Breast epithelium (tissue), 4 donors: ENCODE measurements at regions not wholly inside any gene's neighbourhood (a gene's known extent, or its start where the extent isn't known, plus 50 kb on each side); places are given as distances from the start of the nearest gene placed in this dataset.
"Not testable (repeated sequence)": the region's sequence is repeated elsewhere in the genome, so short reads cannot be mapped to it uniquely, and the experiment has no call there.

ENCODE experiments used
- DNase-seq, 2 donors: peaks; one replicate each; pipeline ENCODE4 v3.0.0-alpha.2; 2019; ENCODE audit warnings: low spot score in 2 of 2
- H3K27ac ChIP-seq, 2 donors: fragments of 200-600 bp; sonication (generic) in 1 of 2; one replicate each; pipeline ENCODE4 v1.5.1; 2016 to 2019; ENCODE audit warnings: mild to moderate bottlenecking in 1 of 2
- H3K27me3 ChIP-seq, 2 donors: fragments of 200-600 bp; sonication (generic) in 1 of 2; one replicate each; pipeline versions ENCODE4 v1.5.1 to v1.6.0; 2017 to 2019; ENCODE audit warnings: control low read depth in 1 of 2, mild to moderate bottlenecking in 1 of 2
- H3K36me3 ChIP-seq: fragments of 200-600 bp; one replicate; pipeline ENCODE4 v1.5.1; 2019
- H3K4me1 ChIP-seq, 2 donors: fragments of 200-600 bp; sonication (generic); one replicate each; pipeline ENCODE4 v1.5.1; 2016 to 2019; ENCODE audit warnings: control low read depth in 1 of 2
- H3K4me3 ChIP-seq, 3 donors: fragments of 200-600 bp; sonication (generic); 1 replicate in 2 of 3; 2 replicates in 1 of 3; pipeline ENCODE4 v1.5.1; 2016 to 2019; ENCODE audit warnings: mild to moderate bottlenecking in 3 of 3, moderate library complexity in 2 of 3
- H3K9me3 ChIP-seq, 2 donors: fragments of 200-600 bp; sonication (generic) in 1 of 2; one replicate each; pipeline ENCODE4 v1.5.1; 2016 to 2019; ENCODE audit warnings: control low read depth in 1 of 2
- CTCF ChIP-seq, 3 donors: fragments of 450-650 bp; IDR thresholded peaks; one replicate each; pipeline ENCODE4 v1.5.1; 2016 to 2017; ENCODE audit warnings: antibody characterized with exemption in 3 of 3, mild to moderate bottlenecking in 3 of 3, moderate library complexity in 3 of 3
- POLR2A ChIP-seq: fragments of 450-650 bp; IDR thresholded peaks from one replicate; pipeline ENCODE4 v1.6.1; 2016; ENCODE audit warnings: antibody characterized with exemption, mild to moderate bottlenecking, moderate library complexity
- POLR2AphosphoS5 ChIP-seq, 3 donors: sonication (generic); formaldehyde crosslinking; IDR thresholded peaks; one replicate each; pipeline ENCODE4 v1.6.1; 2017; ENCODE audit warnings: antibody characterized with exemption in 3 of 3
- intact Hi-C: fragments of 100-400 bp; cut with DNase I; formaldehyde crosslinking; loops from one replicate; pipeline ENCODE4 v1.15.1; 2023; ENCODE audit warnings: low total_unique reads

- Histone ChIP-seq H3K27ac (no peak overlapping the region), H3K36me3 (no peaks in the 10 kb centered on the region), H3K4me1 (no peaks in the 10 kb centered on the region), H3K27me3 (no peaks in the 10 kb centered on the region), H3K9me3 (no peaks in the 10 kb centered on the region), H3K4me3 (no peak overlapping the region)
- intact Hi-C loops, result no loop called here
- DNase-seq, result no peak
- TF ChIP-seq POLR2A (no peak), POLR2AphosphoS5 (IDR thresholded peaks at IDR 0.05) (no peak), CTCF (IDR thresholded peaks at IDR 0.05) (no peak)
Measured at GRCh38 chr10:22158426-22158825, 59.4 kb downstream of the EBLN1 start.

- Histone ChIP-seq H3K27me3 (no peaks in the 10 kb centered on the region), H3K4me1 (no peaks in the 10 kb centered on the region), H3K9me3 (no peaks in the 10 kb centered on the region), H3K27ac (no peak overlapping the region), H3K4me3 (no peak overlapping the region), H3K36me3 (no peaks in the 10 kb centered on the region)
- intact Hi-C loops, result no loop called here
- DNase-seq, result no peak
- TF ChIP-seq POLR2A (no peak), CTCF (IDR thresholded peaks at IDR 0.05) (no peak), POLR2AphosphoS5 (IDR thresholded peaks at IDR 0.05) (no peak)
Measured at GRCh38 chr10:22156750-22157149, 61.1 kb downstream of the EBLN1 start.

GRCh38 chr10:22152403-22152802, 65.4 kb downstream of the EBLN1 start:
- Histone ChIP-seq H3K4me1 (no peaks in the 10 kb centered on the region), H3K27me3 (no peaks in the 10 kb centered on the region), H3K9me3 (peaks cover 0 to 10% of the 10 kb centered on the region in 2 donors), H3K4me3 (no peak overlapping the region), H3K27ac (no peak overlapping the region), H3K36me3 (no peaks in the 10 kb centered on the region)
- intact Hi-C loops, result no loop called here
- no peak for DNase-seq
- TF ChIP-seq CTCF (IDR thresholded peaks at IDR 0.05), result no peak
- no peak for TF ChIP-seq POLR2AphosphoS5 (IDR thresholded peaks at IDR 0.05)
- no peak for TF ChIP-seq POLR2A

- Histone ChIP-seq H3K4me3 (no peak overlapping the region), H3K36me3 (no peaks in the 10 kb centered on the region), H3K27me3 (no peaks in the 10 kb centered on the region), H3K9me3 (peaks cover under 1 to 18% of the 10 kb centered on the region in 2 donors), H3K27ac (no peak overlapping the region), H3K4me1 (no peaks in the 10 kb centered on the region)
- TF ChIP-seq CTCF (IDR thresholded peaks at IDR 0.05) (no peak), POLR2A (no peak), POLR2AphosphoS5 (IDR thresholded peaks at IDR 0.05) (no peak)
- intact Hi-C loops, result no loop called here
- DNase-seq, result no peak
Measured at GRCh38 chr10:22150842-22151241, 67.0 kb downstream of the EBLN1 start.

- no peak overlapping the region for H3K4me3 ChIP-seq
- intact Hi-C loops, result no loop called here
- H3K9me3 ChIP-seq, result peaks cover 4 to 21% of the 10 kb centered on the region in 2 donors
- H3K36me3 ChIP-seq, result no peaks in the 10 kb centered on the region
- DNase-seq, result no peak
- TF ChIP-seq POLR2A (no peak), POLR2AphosphoS5 (IDR thresholded peaks at IDR 0.05) (no peak)
- no peaks in the 10 kb centered on the region for H3K4me1 ChIP-seq
- H3K27ac ChIP-seq, result no peak overlapping the region
- H3K27me3 ChIP-seq, result no peaks in the 10 kb centered on the region
Measured at GRCh38 chr10:22148961-22149360, 68.9 kb downstream of the EBLN1 start.

- intact Hi-C loops, H3K36me3 ChIP-seq, H3K27ac ChIP-seq, H3K27me3 ChIP-seq, H3K4me1 ChIP-seq, H3K4me3 ChIP-seq, DNase-seq: not testable (repeated sequence)
- H3K9me3 ChIP-seq, result peaks cover 4 to 21% of the 10 kb centered on the region in 2 donors
Measured at GRCh38 chr10:22145873-22146272, 71.9 kb downstream of the EBLN1 start.
